Activated naive CD4-positive, alpha-beta T cell treated with anti-CD3 and anti-CD28 coated beads for 36 hours (primary cell): ENCODE measurements at regions not wholly inside any gene's neighbourhood (a gene's known extent, or its start where the extent isn't known, plus 50 kb on each side); places are given as distances from the start of the nearest gene placed in this dataset.

ENCODE experiments used
- CTCF ChIA-PET: fragments of 350-600 bp; sonication (Branson Sonifier 250); formaldehyde crosslinking; loops from one replicate; lab custom pipeline; 2021; ENCODE audit warnings: antibody characterized with exemption; lab: Charles Lee
- DNase-seq: peaks from one replicate; pipeline ENCODE4 v3.0.0-alpha.2; 2020
- H3K27ac Mint-ChIP-seq: one replicate; pipeline ENCODE4 v1.8.0; 2021; ENCODE audit warnings: mild to moderate bottlenecking, mixed read lengths
- H3K27me3 Mint-ChIP-seq: one replicate; pipeline ENCODE4 v1.8.0; 2021; ENCODE audit warnings: low read depth, mixed read lengths
- H3K36me3 Mint-ChIP-seq: one replicate; pipeline ENCODE4 v1.8.0; 2021; ENCODE audit warnings: low read depth, mixed read lengths
- H3K4me1 Mint-ChIP-seq: one replicate; pipeline ENCODE4 v1.8.0; 2021; ENCODE audit warnings: low read depth, mixed read lengths
- H3K4me3 Mint-ChIP-seq: one replicate; pipeline ENCODE4 v1.8.0; 2021; ENCODE audit warnings: mild to moderate bottlenecking, moderate library complexity, mixed read lengths
- H3K9me3 Mint-ChIP-seq: one replicate; pipeline ENCODE4 v1.8.0; 2021; ENCODE audit warnings: mixed read lengths
- intact Hi-C: fragments of 100-400 bp; cut with micrococcal nuclease; formaldehyde crosslinking; loops from one replicate; pipeline ENCODE4 v1.15.1; 2023

DNA sequence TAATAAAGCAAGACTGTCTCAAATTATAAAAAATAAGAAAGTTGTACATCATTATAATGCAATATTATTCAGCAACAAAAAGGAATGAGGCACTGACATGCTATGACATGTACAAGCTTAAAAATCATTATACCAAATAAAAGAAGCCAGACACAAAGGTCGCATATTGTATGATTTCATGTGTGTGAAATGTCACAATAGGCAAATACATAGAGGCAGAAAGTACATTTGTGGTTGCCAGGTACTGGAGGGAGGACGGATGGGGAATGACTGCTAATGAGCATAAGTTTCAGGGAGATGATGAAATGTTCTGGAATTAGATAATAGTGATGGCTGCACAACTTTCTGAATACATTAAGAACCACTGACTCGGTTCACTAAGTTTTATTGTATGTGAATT lies 73.6 kb upstream of the NBPF3 start:
- Mint-ChIP-seq H3K4me1 (peaks cover 12% of the 10 kb centered on the region), H3K27me3 (no peaks in the 10 kb centered on the region), H3K4me3 (no peak overlapping the region), H3K9me3 (no peaks in the 10 kb centered on the region), H3K27ac (no peak overlapping the region), H3K36me3 (no peaks in the 10 kb centered on the region)
- no peak for DNase-seq
- CTCF ChIA-PET = interaction anchor here (1.3 to 4.9 kb wide), 7 partner anchors 30 to 149 kb away, joined by 4 to 80 read pairs (median 5); no protein-coding TSS in a partner anchor
- intact Hi-C loops = no loop called here

DNA sequence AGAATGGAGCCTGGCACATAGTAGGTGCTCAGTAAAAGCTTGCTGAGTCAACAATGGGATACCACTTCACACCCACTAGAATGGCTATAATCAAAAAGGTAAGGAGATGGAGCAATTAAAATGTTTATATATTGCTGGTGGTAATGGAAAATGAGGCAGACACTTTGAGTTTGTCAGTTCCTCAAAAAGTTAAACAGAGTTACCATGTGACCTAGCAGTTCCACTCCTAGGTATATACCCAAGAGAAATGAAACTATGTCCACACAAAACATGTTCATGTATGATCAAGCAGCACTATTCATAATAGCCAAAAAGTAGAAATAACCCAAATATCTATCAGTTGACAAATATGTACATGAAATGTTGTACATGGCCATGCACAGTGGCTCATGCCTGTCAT lies 74.8 kb upstream of the ECE1 start:
- no peaks in the 10 kb centered on the region for H3K36me3 Mint-ChIP-seq
- DNase-seq = no peak
- intact Hi-C loops = no loop called here
- no peak overlapping the region for H3K27ac Mint-ChIP-seq
- CTCF ChIA-PET = interaction anchor here (0.6 to 3.0 kb wide), 8 partner anchors 73 to 388 kb away, joined by 3 to 17 read pairs (median 4); no protein-coding TSS in a partner anchor
- no peaks in the 10 kb centered on the region for H3K27me3 Mint-ChIP-seq
- peaks cover 12% of the 10 kb centered on the region for H3K4me1 Mint-ChIP-seq
- no peak overlapping the region for H3K4me3 Mint-ChIP-seq
- no peaks in the 10 kb centered on the region for H3K9me3 Mint-ChIP-seq

- H3K27me3 Mint-ChIP-seq = no peaks in the 10 kb centered on the region
- peaks cover 4% of the 10 kb centered on the region for H3K4me1 Mint-ChIP-seq
- no peak overlapping the region for H3K4me3 Mint-ChIP-seq
- DNase-seq = no peak
- intact Hi-C loops = no loop called here
- H3K27ac Mint-ChIP-seq = no peak overlapping the region
- CTCF ChIA-PET = no interaction called here
- no peaks in the 10 kb centered on the region for H3K36me3 Mint-ChIP-seq
- H3K9me3 Mint-ChIP-seq = no peaks in the 10 kb centered on the region
Measured at GRCh38 chr1:21362096-21362495, 71.8 kb upstream of the ECE1 start.

- no peaks in the 10 kb centered on the region for H3K9me3 Mint-ChIP-seq
- CTCF ChIA-PET = interaction anchor here (1.0 kb wide), 1 partner anchor 91 kb away, joined by 4 read pairs; no protein-coding TSS in a partner anchor
- peaks cover 4% of the 10 kb centered on the region for H3K4me1 Mint-ChIP-seq
- intact Hi-C loops = no loop called here
- H3K27me3 Mint-ChIP-seq = no peaks in the 10 kb centered on the region
- DNase-seq = no peak
- H3K4me3 Mint-ChIP-seq = no peak overlapping the region
- H3K36me3 Mint-ChIP-seq = no peaks in the 10 kb centered on the region
- no peak overlapping the region for H3K27ac Mint-ChIP-seq
Measured at GRCh38 chr1:21361506-21361905, 71.2 kb upstream of the ECE1 start.

DNA sequence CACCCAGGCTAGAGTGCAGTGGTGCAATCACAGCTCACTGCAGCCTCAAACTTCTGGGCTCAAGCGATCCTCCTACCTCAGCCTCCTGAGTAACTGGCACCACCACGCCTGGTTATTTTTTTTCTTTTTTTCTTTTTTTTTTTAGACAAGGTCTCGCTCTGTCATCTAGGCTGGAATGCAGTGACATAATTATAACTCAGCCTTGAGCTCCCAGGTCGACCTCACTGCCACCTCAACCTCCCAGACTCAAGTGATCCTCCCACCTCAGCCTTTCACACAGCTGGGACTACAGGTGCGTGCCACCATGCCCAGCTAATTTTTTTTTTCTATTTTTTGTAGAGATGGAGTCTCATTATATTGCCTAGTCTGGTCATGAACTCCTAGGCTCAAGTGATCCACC lies 66.9 kb upstream of the ECE1 start:
- Mint-ChIP-seq H3K9me3 (no peaks in the 10 kb centered on the region), H3K27ac (no peak overlapping the region), H3K4me1 (peaks cover 9% of the 10 kb centered on the region), H3K4me3 (no peak overlapping the region), H3K27me3 (no peaks in the 10 kb centered on the region), H3K36me3 (no peaks in the 10 kb centered on the region)
- no peak for DNase-seq
- CTCF ChIA-PET = interaction anchor here (1.0 to 2.1 kb wide), 4 partner anchors 12 to 101 kb away, joined by 5 to 7 read pairs (median 6); no protein-coding TSS in a partner anchor
- intact Hi-C loops = no loop called here

GRCh38 chr1:21355956-21356355 lies 65.7 kb upstream of the ECE1 start:
- no peak overlapping the region for H3K4me3 Mint-ChIP-seq
- peak; percentile 61 for DNase-seq
- no peaks in the 10 kb centered on the region for H3K9me3 Mint-ChIP-seq
- H3K4me1 Mint-ChIP-seq = peaks cover 9% of the 10 kb centered on the region
- intact Hi-C loops = no loop called here
- CTCF ChIA-PET = interaction anchor here (1.2 to 3.3 kb wide), 5 partner anchors 13 to 111 kb away, joined by 3 to 13 read pairs (median 5); no protein-coding TSS in a partner anchor
- H3K27me3 Mint-ChIP-seq = no peaks in the 10 kb centered on the region
- H3K36me3 Mint-ChIP-seq = no peaks in the 10 kb centered on the region
- H3K27ac Mint-ChIP-seq = no peak overlapping the region

- DNase-seq = no peak
- Mint-ChIP-seq H3K36me3 (no peaks in the 10 kb centered on the region), H3K27ac (no peak overlapping the region), H3K4me3 (no peak overlapping the region), H3K9me3 (no peaks in the 10 kb centered on the region), H3K4me1 (peaks cover 9% of the 10 kb centered on the region), H3K27me3 (no peaks in the 10 kb centered on the region)
- intact Hi-C loops = no loop called here
- CTCF ChIA-PET = interaction anchor here (2.1 to 3.3 kb wide), 2 partner anchors 16 to 82 kb away, joined by 8 to 13 read pairs; no protein-coding TSS in a partner anchor
Measured at GRCh38 chr1:21352586-21352985, 62.3 kb upstream of the ECE1 start.

GRCh38 chr1:21351901-21352300 lies 61.6 kb upstream of the ECE1 start:
- Mint-ChIP-seq H3K9me3 (no peaks in the 10 kb centered on the region), H3K27ac (no peak overlapping the region), H3K27me3 (no peaks in the 10 kb centered on the region), H3K4me1 (peaks cover 9% of the 10 kb centered on the region), H3K36me3 (no peaks in the 10 kb centered on the region), H3K4me3 (no peak overlapping the region)
- intact Hi-C loops = no loop called here
- no peak for DNase-seq
- CTCF ChIA-PET = interaction anchor here (1.4 to 2.1 kb wide), 2 partner anchors 16 to 28 kb away, joined by 4 to 8 read pairs; no protein-coding TSS in a partner anchor

DNA sequence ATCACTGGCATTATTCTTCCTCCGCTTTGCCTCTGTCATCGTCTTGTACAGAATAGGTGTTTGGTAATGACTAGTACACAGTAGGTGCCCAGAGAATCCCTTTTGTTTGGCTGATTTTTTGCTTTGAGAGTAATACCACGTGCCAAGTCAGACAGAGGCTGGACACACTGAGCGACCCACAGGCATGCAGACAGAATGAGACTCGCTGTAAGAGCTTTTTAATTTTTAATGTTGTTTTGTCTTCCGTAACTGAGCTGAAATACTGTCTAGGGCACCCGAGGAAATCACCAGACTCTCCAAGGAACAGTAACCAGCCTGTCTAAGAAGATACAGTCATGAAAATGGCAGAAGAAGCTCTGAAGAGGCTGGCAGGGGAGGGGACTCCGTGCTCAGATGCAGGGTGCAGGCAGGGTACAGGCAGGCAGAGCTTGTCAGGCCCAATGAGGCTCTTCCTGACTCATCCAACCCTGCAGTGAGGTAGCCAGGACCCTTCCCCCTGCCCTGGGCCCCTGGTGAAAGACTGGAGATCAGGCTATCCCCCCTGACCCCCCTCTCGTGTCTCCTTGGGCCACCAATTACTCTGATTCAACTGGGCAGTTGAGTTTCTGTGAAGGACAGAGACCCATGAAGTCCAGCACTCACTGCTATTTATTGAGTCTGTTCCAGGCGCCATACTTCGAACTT lies 60.1 kb upstream of the ECE1 start:
- no peak for DNase-seq
- no peaks in the 10 kb centered on the region for H3K9me3 Mint-ChIP-seq
- no peaks in the 10 kb centered on the region for H3K27me3 Mint-ChIP-seq
- no peak overlapping the region for H3K27ac Mint-ChIP-seq
- H3K4me1 Mint-ChIP-seq = no peaks in the 10 kb centered on the region
- H3K4me3 Mint-ChIP-seq = no peak overlapping the region
- CTCF ChIA-PET = interaction anchor here (1.0 to 1.3 kb wide), 2 partner anchors 17 to 26 kb away, joined by 4 to 5 read pairs; no protein-coding TSS in a partner anchor
- intact Hi-C loops = no loop called here
- no peaks in the 10 kb centered on the region for H3K36me3 Mint-ChIP-seq

DNA sequence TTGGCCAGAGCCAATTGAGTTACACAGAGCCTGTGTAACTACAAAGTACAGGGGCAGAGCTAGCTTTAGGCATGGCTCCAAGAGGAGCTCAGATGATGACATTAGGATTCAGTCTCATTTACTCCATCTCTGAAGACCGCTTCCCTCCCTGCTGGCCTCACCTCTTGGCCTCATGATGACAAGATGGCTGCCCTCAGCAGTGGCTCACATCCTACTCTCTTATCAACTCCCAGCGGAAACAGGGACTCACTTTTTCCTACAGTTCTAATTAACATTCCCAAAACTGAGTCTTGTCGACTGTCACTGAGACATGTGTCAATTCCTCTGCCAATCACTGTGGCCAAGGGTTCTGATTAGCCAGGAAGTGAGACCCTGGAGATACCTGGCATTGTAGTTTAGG lies 59.4 kb upstream of the ECE1 start:
- CTCF ChIA-PET = interaction anchor here (1.0 to 1.3 kb wide), 2 partner anchors 16 to 25 kb away, joined by 4 to 5 read pairs; no protein-coding TSS in a partner anchor

DNA sequence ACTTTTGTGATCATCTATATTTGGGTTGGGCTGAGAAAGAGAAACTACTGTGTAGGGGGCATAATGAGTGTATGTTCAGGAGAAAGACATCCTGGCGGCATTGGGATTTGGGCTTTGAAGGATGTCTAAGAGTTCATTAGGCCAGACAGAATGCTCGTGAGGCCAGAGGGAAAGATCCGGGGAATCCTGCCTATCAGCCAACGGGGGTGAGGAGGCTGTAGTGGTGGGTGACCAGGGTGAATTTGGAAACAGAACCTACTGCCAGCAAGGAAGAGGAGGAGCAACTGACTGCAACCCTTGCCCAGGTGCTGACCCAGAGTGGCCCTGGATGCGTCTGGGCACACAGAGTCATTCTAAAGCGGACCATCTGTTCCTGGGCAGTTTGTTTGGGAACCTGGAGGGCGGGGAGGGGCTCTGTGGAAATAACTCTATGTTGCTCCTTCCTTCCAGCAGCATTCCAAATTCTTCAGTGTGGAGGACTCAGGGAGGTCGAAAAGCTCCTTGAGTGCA lies 56.9 kb upstream of the ECE1 start:
- intact Hi-C loops = loop anchor here (10.0 kb wide), 1 partner anchor 678 kb away; no protein-coding TSS in a partner anchor

More for the DNA sequence above, 59.4 kb upstream of the ECE1 start:
- H3K36me3 Mint-ChIP-seq = peaks cover 2% of the 10 kb centered on the region
- no peak for DNase-seq
- H3K27me3 Mint-ChIP-seq = no peaks in the 10 kb centered on the region
- H3K4me1 Mint-ChIP-seq = no peaks in the 10 kb centered on the region
- no peaks in the 10 kb centered on the region for H3K9me3 Mint-ChIP-seq
- no peak overlapping the region for H3K27ac Mint-ChIP-seq
- H3K4me3 Mint-ChIP-seq = no peak overlapping the region
- intact Hi-C loops = loop anchor here (10.0 kb wide), 1 partner anchor 675 kb away; no protein-coding TSS in a partner anchor

GRCh38 chr1:21346365-21347071 lies 56.3 kb upstream of the ECE1 start:
- CTCF ChIA-PET = interaction anchor here (1.6 kb wide), 1 partner anchor 77 kb away, joined by 6 read pairs; no protein-coding TSS in a partner anchor
- H3K27me3 Mint-ChIP-seq = no peaks in the 10 kb centered on the region
- intact Hi-C loops = loop anchor here (10.0 kb wide), 1 partner anchor 678 kb away; no protein-coding TSS in a partner anchor
- H3K27ac Mint-ChIP-seq = no peak overlapping the region
- peaks cover 26% of the 10 kb centered on the region for H3K36me3 Mint-ChIP-seq
- H3K4me1 Mint-ChIP-seq = peaks cover 24% of the 10 kb centered on the region
- no peaks in the 10 kb centered on the region for H3K9me3 Mint-ChIP-seq
- H3K4me3 Mint-ChIP-seq = no peak overlapping the region
- no peak for DNase-seq

More for the DNA sequence above, 56.9 kb upstream of the ECE1 start:
- Mint-ChIP-seq H3K27me3 (no peaks in the 10 kb centered on the region), H3K36me3 (peaks cover 23% of the 10 kb centered on the region), H3K9me3 (no peaks in the 10 kb centered on the region), H3K4me1 (peaks cover 18% of the 10 kb centered on the region), H3K27ac (no peak overlapping the region), H3K4me3 (no peak overlapping the region)
- CTCF ChIA-PET = interaction anchor here (0.6 to 1.0 kb wide), 2 partner anchors 92 to 1087 kb away, joined by 3 read pairs; no protein-coding TSS in a partner anchor
- DNase-seq = no peak
